PFSK-1 (cell line): ENCODE measurements at regions not wholly inside any gene's neighbourhood (a gene's known extent, or its start where the extent isn't known, plus 50 kb on each side); places are given as distances from the start of the nearest gene placed in this dataset.

Experiments used
- POLR2AphosphoS5 ChIP-seq: IDR thresholded peaks from 2 replicates; pipeline ENCODE4 v1.6.1; 2012; ENCODE audit warnings: low read depth, mild to moderate bottlenecking, control low read depth, low read length, moderate library complexity
- REST ChIP-seq, 2 experiments: IDR thresholded peaks; 2 replicates each; pipeline versions ENCODE4 v1.6.1 to v1.8.0; 2011 to 2012; ENCODE audit warnings: low read depth in 2 of 2, low read length in 2 of 2, control low read depth in 1 of 2, inconsistent platforms in 1 of 2, mild to moderate bottlenecking in 1 of 2, moderate library complexity in 1 of 2; ENCODE audit not compliant: insufficient read depth in 1 of 2
- TAF1 ChIP-seq: IDR thresholded peaks from 2 replicates; pipeline ENCODE4 v1.6.1; 2012; ENCODE audit warnings: low read length, control low read depth, borderline replicate concordance; ENCODE audit not compliant: insufficient read depth

DNA sequence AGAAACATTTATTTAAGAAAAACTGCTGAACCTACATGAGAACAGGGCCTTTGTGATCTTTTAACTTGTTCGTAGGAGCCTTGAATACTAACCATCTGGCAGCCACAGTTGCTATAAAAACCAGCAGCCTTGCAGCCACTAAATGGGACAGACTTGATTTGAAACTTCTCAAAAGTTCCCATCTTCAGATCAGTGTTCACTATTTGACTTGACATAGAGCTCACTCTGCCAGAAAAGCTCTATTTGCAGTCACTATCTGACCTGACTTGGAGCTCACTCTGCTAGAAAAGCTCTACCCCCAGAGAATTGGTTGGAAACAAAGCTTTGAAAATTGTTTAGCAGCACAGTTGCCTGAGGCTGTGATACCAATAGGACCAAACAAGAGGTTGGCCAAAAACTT lies 119.3 kb upstream of the F13A1 start:
- TF ChIP-seq TAF1, result no peak
- TF ChIP-seq POLR2AphosphoS5, result no peak
- TF ChIP-seq REST (IDR thresholded peaks at IDR 0.05; ENCODE audit: insufficient read depth in 1 of 2, low read depth in 2 of 2, low read length in 2 of 2), result no peak
